IMR-90 (cell line): ENCODE measurements at regions not wholly inside any gene's neighbourhood (a gene's known extent, or its start where the extent isn't known, plus 50 kb on each side); places are given as distances from the start of the nearest gene placed in this dataset.

ENCODE experiments used
- CTCF ChIP-seq: conservative IDR thresholded peaks from 2 replicates; pipeline ENCODE4 v1.5.1; 2012; ENCODE audit warnings: mild to moderate bottlenecking, low read depth, low read length, improper control_type of control experiment
- MAFK ChIP-seq: IDR thresholded peaks from 2 replicates; pipeline ENCODE4 v1.6.1; 2012; ENCODE audit warnings: low read depth, low read length, improper control_type of control experiment
- POLR2A ChIP-seq: IDR thresholded peaks from 2 replicates; pipeline ENCODE4 v1.6.1; 2012; ENCODE audit warnings: mild to moderate bottlenecking, low read depth, low read length

GRCh38 chr1:208879022-208879421 lies 634.8 kb upstream of the PLXNA2 start:
- TF ChIP-seq CTCF, result no peak
- TF ChIP-seq MAFK, result 0 out of 2 replicates have a peak, but pooled peaks have one; percentile 11
- TF ChIP-seq POLR2A, result no peak
